Activated naive CD4-positive, alpha-beta T cell treated with anti-CD3 and anti-CD28 coated beads, Interleukin-2, amount 50 U/mL, for 72 hours (primary cell): ENCODE measurements at regions not wholly inside any gene's neighbourhood (a gene's known extent, or its start where the extent isn't known, plus 50 kb on each side); places are given as distances from the start of the nearest gene placed in this dataset.
"Not testable (repeated sequence)": the region's sequence is repeated elsewhere in the genome, so short reads cannot be mapped to it uniquely, and the experiment has no call there.

Experiments used
- ATAC-seq, 2 donors: fragments of 150-1000 bp; cut with Tn5 transposase; 2 replicates each; pipeline ENCODE4 v1.10.0; 2021; ENCODE audit warnings: mild to moderate bottlenecking in 2 of 2, moderate library complexity in 2 of 2
- DNase-seq, 2 donors: peaks; one replicate each; pipeline ENCODE4 v3.0.0; 2021 to 2022; ENCODE audit warnings: low spot score in 2 of 2
- H3K27ac Mint-ChIP-seq, 2 donors: one replicate each; pipeline ENCODE4 v1.8.0; 2022; ENCODE audit warnings: mild to moderate bottlenecking in 2 of 2, mixed read lengths in 2 of 2
- H3K36me3 Mint-ChIP-seq, 2 donors: one replicate each; pipeline ENCODE4 v1.8.0; 2022; ENCODE audit warnings: mixed read lengths in 2 of 2
- H3K9me3 Mint-ChIP-seq, 2 donors: one replicate each; pipeline ENCODE4 v1.8.0; 2022; ENCODE audit warnings: mixed read lengths in 2 of 2

GRCh38 chr17:20387549-20387948 lies 79.8 kb downstream of the LGALS9B start:
- not testable (repeated sequence) for H3K36me3 Mint-ChIP-seq, H3K9me3 Mint-ChIP-seq, ATAC-seq, DNase-seq, H3K27ac Mint-ChIP-seq

DNA sequence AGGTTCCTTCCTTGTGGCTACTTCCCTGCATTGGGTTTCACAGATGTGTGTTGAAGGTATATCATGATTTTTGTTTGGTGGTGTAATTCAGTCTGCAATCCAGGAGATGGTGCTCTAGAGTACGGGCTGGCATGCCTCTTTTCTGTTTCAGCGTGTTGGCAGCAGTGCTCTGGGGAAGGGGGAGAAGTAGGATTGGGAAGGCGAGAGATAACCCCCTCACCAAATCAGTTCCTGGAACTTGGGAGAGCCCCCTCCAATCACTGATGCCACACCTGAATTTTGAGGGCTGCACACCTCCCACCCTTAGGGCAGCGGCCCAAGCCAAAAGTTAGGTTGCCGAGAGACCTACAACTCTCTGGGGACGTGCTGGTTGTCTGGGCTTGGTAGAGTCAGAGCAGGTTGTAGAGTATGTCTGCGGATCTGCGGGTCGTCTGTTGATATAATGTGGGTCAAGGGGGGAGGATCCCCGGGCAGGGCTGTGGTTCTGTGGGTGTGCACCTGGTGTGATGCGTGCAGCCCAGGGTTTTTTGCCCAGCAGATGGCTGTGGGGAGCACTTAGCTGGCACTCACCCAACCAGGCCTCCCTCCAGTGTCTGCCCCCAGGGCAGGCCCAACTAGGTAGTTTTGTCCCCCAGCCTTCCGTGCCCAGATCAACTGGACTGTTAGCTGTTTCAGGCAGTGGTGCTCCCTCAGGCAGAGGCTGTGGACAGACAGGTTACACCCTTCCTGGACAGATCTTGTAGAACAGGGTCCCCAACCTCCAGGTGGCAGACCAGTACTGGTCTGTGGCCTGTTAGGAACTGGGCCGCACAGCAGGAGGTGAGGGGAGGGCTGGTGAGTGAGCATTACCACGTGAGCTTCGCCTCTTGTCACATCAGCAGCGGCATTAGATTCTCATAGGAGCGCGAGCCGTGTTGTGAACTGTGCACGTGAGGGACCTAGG lies 85.7 kb downstream of the LGALS9B start:
- ATAC-seq: peak; percentile 63 to 68

GRCh38 chr17:20380625-20381024 lies 86.7 kb downstream of the LGALS9B start:
- H3K27ac Mint-ChIP-seq, ATAC-seq, DNase-seq, H3K36me3 Mint-ChIP-seq, H3K9me3 Mint-ChIP-seq: not testable (repeated sequence)

More for the DNA sequence above, 85.7 kb downstream of the LGALS9B start:
- not testable (repeated sequence) for H3K36me3 Mint-ChIP-seq, H3K27ac Mint-ChIP-seq, H3K9me3 Mint-ChIP-seq
- peak in 1 of 2 donors; percentile 18 for DNase-seq

- not testable (repeated sequence) for H3K27ac Mint-ChIP-seq, H3K9me3 Mint-ChIP-seq, H3K36me3 Mint-ChIP-seq, ATAC-seq, DNase-seq
These were observed 88.1 kb downstream of the LGALS9B start for GRCh38 chr17:20379251-20379650.

DNA sequence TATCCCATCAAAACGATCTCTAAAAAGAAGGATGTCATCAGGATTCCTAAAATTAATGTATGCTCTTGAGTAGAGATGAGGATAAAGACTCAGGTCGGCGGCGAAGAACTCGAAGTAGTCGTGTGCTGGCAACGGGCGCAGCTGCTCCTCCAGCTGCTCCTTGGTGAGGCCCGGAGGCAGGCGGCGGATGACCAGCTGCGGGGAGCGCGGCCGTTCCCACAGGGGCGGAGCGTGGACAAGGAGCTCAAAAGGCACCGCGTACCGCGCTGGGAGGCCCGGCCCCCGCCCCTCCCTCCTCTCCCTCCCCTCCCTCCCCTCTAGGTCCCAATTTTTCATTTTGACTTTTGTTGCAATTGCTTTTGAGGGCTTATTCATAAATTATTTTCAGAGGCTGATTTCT lies 90.7 kb downstream of the LGALS9B start:
- not testable (repeated sequence) for DNase-seq, ATAC-seq, H3K9me3 Mint-ChIP-seq, H3K36me3 Mint-ChIP-seq, H3K27ac Mint-ChIP-seq

DNA sequence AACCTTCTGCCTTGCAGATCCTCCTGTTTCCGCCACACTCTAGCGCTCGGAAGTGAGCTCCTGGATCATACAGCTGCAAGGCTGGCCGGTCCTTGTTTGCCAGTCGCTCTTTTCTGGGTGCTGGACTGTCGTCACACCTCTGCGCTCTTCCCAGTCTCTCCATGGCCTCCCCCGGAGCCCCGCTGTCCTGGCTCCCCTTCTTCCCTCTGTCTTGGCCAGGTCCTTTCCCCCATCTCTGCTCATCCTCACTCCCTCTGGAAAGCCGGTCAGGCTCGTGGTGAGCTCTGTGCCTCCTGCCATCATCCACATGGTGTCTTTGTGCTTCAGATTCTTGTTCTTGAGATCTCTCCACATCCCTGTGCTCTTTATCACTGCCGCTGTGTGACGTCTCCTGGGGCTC lies 91.6 kb downstream of the LGALS9B start:
- not testable (repeated sequence) for ATAC-seq, H3K9me3 Mint-ChIP-seq, H3K27ac Mint-ChIP-seq, H3K36me3 Mint-ChIP-seq, DNase-seq
